GM12864 (cell line): ENCODE measurements at regions not wholly inside any gene's neighbourhood (a gene's known extent, or its start where the extent isn't known, plus 50 kb on each side); places are given as distances from the start of the nearest gene placed in this dataset.
"Not testable (repeated sequence)": the region's sequence is repeated elsewhere in the genome, so short reads cannot be mapped to it uniquely, and the experiment has no call there.

ENCODE experiments used
- DNase-seq: peaks from one replicate; pipeline ENCODE4 v3.0.0-alpha.2; 2011; ENCODE audit warnings: low read depth
- H3K4me3 ChIP-seq: 2 replicates; pipeline ENCODE4 v1.5.1; 2011; ENCODE audit warnings: mild to moderate bottlenecking, low read depth, low read length, control low read depth
- TF ChIP-seq, protein P1 (sequence below): IDR thresholded peaks from 2 replicates; pipeline ENCODE4 v1.5.1; 2011; ENCODE audit warnings: low read depth, mild to moderate bottlenecking, moderate library complexity, low read length, control low read depth, inconsistent platforms; ENCODE audit errors: missing control alignments

DNA sequence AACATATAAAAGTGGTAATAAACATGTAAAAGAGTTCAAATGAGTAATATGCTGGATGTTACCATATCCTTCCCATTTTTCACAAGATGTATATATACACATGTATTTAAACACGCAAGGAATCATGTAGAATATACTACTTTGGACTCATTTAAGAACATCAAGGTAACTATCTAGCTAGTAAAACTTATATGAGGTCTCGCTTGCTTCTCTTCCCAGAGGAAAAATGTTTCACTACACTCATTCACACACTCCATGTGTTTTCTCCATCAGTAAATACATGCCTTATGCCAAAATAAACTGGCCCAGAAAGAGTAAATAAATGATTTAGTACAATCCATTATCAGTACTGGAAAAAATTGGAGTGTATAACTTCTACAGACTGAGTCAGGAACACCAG, 229.2 kb upstream of the MME start:
- DNase-seq = no peak
- TF ChIP-seq, protein P1, sequence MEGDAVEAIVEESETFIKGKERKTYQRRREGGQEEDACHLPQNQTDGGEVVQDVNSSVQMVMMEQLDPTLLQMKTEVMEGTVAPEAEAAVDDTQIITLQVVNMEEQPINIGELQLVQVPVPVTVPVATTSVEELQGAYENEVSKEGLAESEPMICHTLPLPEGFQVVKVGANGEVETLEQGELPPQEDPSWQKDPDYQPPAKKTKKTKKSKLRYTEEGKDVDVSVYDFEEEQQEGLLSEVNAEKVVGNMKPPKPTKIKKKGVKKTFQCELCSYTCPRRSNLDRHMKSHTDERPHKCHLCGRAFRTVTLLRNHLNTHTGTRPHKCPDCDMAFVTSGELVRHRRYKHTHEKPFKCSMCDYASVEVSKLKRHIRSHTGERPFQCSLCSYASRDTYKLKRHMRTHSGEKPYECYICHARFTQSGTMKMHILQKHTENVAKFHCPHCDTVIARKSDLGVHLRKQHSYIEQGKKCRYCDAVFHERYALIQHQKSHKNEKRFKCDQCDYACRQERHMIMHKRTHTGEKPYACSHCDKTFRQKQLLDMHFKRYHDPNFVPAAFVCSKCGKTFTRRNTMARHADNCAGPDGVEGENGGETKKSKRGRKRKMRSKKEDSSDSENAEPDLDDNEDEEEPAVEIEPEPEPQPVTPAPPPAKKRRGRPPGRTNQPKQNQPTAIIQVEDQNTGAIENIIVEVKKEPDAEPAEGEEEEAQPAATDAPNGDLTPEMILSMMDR = no peak
- H3K4me3 ChIP-seq = no peak overlapping the region

DNA sequence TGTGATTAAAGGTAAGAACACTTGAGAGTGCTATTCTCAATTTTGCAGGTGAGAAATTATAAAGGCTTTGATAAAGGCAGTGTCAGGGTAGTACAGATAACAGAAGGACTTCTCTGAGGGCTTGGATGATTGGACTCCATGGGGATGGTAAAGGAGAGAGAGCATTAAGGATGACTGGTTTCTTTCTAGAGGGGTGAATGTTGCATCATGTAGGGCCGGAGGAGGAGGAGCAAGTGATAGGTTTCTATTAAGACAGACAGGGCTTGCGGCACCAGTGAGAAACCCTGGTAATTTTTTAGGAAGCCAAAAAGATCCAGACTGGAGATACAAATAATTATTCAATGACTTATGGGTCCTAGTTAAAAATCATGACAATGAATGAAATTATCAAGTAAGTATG, 230.7 kb upstream of the MME start:
- TF ChIP-seq, protein P1 = no peak
- H3K4me3 ChIP-seq = no peak overlapping the region
- DNase-seq = no peak

DNA sequence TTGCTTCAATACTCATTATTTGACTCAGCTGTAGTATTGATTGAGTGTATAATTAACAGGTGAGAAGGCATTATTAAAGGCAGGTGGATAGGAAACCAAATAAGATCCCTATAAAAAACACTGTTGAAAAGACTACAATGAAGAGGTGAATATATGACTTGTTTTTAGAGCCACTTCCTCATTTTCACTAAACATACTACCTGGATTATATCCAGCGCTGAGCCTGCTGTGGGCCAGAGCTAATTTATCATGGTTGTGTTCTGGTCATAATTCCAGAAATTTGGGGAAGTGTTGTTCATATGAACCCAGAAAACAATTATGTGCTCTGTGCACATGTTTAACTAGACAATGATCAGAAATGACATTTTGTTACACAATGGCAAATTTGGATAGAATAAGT, 235.3 kb upstream of the MME start:
- no peak for DNase-seq
- TF ChIP-seq, protein P1 = no peak
- no peak overlapping the region for H3K4me3 ChIP-seq

DNA sequence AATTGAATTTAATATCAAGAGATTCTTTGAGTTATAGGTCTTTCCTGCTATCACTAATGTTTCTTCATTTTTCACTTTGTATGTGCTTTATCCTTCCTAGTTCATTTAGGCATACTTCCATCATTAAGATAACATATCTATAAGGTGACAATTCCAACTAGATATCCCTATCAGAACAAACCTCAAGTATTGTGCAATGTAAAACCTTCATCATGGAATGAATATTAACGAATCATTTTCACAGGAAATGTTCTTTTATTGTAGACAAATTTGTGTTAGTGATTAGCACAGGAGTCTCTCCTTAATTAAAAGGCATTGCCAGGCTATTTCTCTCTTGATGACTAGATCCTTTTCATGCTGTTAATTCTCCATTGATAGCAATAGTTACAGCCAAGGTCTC, 236.5 kb upstream of the MME start:
- H3K4me3 ChIP-seq = no peak overlapping the region
- TF ChIP-seq, protein P1 = no peak
- DNase-seq = no peak

DNA sequence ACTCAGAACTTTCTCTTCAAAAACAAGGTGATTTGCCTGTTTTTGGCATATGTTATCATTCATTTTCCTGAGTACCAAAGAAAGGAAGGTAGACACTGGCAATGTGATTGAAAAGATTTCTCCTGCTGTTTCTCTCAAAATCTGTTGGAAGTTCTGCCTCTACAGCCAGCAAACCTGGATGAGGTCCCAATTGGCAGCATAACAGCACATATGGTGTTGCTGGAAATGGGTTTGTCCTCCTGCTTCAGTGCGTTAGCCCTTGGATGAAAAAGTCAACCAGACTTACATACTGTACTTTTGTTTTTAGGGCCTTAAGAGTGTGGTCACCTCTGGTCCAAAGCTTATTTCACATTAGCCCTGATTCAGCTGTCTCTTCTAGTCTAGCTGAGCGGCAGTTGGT, 237.6 kb upstream of the MME start:
- no peak overlapping the region for H3K4me3 ChIP-seq
- TF ChIP-seq, protein P1 = no peak
- no peak for DNase-seq

DNA sequence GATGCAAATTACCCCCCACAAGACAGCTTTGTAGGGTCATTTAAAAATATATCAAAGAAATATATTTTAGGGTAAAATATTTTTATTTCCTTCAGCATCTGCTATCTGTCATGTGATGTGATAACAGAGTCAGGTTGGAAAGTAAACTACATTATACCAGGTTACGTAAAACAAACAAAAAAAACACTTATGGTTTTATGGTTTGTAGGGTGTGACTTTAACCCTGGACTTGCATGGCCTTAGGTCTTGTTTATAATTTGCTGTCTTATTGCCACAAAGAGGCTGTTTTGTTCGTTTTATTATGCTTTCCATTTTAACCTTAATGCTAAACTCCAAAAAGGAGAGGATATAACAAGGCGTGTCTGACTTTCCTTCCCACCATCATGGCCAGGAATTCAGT, 244.5 kb upstream of the MME start:
- no peak overlapping the region for H3K4me3 ChIP-seq
- DNase-seq = no peak
- TF ChIP-seq, protein P1 = no peak

DNA sequence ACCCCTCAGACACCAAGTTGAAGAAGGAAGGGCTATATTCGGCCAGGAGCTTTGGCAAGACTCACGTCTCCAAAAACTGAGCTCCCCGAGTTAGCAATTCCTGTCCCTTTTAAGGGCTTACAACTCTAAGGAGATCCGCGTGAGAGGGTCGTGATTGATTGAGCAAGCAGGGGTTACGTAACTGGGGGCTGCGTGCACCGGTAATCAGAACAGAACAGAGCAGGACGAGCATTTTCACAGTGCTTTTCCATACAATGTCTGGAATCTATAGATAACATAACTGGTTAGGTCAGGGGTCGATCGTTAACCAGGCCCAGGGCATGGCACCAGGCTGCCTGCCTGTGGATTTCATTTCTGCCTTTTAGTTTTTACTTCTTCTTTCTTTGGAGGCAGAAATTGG, 245.3 kb upstream of the MME start:
- DNase-seq, H3K4me3 ChIP-seq: not testable (repeated sequence)

DNA sequence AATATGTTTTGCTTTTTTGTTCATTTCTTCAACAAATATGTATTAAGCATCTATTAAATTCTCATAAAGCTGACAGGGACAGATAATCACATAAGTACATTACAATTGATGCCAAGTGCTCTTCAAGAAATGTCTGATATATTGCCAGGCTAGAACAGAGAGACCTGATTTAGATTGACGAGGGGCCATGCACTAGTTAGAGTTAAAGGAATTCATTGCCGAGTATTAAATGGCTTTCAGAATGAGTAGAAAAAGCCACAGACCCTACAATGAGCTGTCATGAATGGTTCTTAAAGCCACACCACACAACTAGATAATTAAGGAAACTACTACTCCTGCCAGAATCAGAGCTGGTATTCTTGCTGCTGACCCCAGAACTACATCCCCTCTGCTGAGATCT, 250.2 kb upstream of the MME start:
- TF ChIP-seq, protein P1 = no peak
- DNase-seq = no peak
- no peak overlapping the region for H3K4me3 ChIP-seq
